ENCODE measurements at regions not wholly inside any gene's neighbourhood (a gene's known extent, or its start where the extent isn't known, plus 50 kb on each side); places are given as distances from the start of the nearest gene placed in this dataset.
"Not testable (repeated sequence)": the region's sequence is repeated elsewhere in the genome, so short reads cannot be mapped to it uniquely, and the experiment has no call there.

DNA sequence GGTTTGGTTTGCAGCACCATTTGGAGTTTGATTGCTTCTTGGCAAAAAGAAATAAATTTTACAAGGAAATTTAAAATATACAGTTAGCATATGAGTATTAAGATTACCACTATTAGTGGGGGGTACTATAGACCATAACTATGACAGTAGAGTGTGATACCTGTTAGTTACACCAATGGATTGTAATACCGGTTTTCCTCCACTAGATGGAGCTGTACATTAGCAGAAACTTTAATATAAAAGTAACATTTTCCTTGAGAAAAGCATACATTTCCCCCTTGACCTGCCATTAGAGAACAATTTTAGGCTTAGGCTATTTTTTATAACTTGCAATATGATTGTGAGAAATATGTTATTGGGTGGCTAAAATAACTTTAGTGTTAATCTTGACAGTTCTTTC lies 163.9 kb upstream of the TGIF2LX start:
- TF ChIP-seq CTCF (IDR thresholded peaks at IDR 0.05; ENCODE audit: control extremely low read depth in 1 of 3, insufficient read depth in 1 of 3, low read depth in 1 of 3, low read length in 3 of 3), result peak in 1 of 3 experiments; percentile 3; a peak in 1 of 4 replicates
- not testable (repeated sequence) for TF ChIP-seq CHD1 (IDR thresholded peaks at IDR 0.05; ENCODE audit: low read depth, low read length); POLR2A (IDR thresholded peaks at IDR 0.05; ENCODE audit: control extremely low read depth in 1 of 2, low read depth in 2 of 2, low read length in 2 of 2); SRF (IDR thresholded peaks at IDR 0.05; ENCODE audit: low read depth, low read length); SUZ12 (IDR thresholded peaks at IDR 0.05; ENCODE audit: low read length); ASH2L (IDR thresholded peaks at IDR 0.05; ENCODE audit: low read length); TEAD4 (IDR thresholded peaks at IDR 0.05; ENCODE audit: low read depth, low read length)
- TF ChIP-seq, protein P1, sequence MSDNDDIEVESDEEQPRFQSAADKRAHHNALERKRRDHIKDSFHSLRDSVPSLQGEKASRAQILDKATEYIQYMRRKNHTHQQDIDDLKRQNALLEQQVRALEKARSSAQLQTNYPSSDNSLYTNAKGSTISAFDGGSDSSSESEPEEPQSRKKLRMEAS (IDR thresholded peaks at IDR 0.05), result not testable (repeated sequence)
